ENCODE measurements at regions not wholly inside any gene's neighbourhood (a gene's known extent, or its start where the extent isn't known, plus 50 kb on each side); places are given as distances from the start of the nearest gene placed in this dataset.

DNA sequence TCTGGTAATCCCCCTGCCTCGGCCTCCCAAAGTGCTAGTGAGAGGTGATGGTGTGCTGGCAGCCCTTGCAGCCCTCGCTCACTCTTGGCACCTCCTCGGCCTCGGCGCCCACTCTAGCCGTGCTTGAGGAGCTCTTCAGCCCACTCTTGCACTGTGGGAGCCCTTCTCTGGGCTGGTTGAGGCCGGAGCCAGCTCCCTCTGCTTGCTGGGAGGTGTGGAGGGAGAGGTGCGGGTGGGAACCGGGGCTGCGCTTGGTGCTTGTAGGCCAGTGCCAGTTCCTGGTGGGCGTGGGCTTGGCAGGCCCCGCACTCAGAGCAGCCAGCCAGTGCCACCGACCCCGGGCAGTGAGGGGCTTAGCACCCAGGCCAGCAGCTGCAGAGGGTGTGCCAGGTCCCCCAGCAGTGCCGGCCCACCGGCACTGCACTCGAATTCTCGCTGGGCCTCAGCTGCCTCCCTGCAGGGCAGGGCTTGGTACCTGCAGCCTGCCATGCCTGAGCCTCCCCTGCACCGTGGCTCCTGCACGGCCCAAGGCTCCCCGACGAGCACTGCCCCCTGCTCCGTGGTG is 189.0 kb upstream of the ASCC3 start:
- DNase-seq (ENCODE audit: low spot score), result no peak
- TF ChIP-seq, protein P1, sequence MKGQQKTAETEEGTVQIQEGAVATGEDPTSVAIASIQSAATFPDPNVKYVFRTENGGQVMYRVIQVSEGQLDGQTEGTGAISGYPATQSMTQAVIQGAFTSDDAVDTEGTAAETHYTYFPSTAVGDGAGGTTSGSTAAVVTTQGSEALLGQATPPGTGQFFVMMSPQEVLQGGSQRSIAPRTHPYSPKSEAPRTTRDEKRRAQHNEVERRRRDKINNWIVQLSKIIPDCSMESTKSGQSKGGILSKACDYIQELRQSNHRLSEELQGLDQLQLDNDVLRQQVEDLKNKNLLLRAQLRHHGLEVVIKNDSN (CRISPR knock-in tag; IDR thresholded peaks at IDR 0.05), result no peak
- no peak for TF ChIP-seq GTF2I (CRISPR knock-in tag; conservative IDR thresholded peaks at IDR 0.05)
- TF ChIP-seq, protein P2, sequence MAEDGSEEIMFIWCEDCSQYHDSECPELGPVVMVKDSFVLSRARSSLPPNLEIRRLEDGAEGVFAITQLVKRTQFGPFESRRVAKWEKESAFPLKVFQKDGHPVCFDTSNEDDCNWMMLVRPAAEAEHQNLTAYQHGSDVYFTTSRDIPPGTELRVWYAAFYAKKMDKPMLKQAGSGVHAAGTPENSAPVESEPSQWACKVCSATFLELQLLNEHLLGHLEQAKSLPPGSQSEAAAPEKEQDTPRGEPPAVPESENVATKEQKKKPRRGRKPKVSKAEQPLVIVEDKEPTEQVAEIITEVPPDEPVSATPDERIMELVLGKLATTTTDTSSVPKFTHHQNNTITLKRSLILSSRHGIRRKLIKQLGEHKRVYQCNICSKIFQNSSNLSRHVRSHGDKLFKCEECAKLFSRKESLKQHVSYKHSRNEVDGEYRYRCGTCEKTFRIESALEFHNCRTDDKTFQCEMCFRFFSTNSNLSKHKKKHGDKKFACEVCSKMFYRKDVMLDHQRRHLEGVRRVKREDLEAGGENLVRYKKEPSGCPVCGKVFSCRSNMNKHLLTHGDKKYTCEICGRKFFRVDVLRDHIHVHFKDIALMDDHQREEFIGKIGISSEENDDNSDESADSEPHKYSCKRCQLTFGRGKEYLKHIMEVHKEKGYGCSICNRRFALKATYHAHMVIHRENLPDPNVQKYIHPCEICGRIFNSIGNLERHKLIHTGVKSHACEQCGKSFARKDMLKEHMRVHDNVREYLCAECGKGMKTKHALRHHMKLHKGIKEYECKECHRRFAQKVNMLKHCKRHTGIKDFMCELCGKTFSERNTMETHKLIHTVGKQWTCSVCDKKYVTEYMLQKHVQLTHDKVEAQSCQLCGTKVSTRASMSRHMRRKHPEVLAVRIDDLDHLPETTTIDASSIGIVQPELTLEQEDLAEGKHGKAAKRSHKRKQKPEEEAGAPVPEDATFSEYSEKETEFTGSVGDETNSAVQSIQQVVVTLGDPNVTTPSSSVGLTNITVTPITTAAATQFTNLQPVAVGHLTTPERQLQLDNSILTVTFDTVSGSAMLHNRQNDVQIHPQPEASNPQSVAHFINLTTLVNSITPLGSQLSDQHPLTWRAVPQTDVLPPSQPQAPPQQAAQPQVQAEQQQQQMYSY (CRISPR knock-in tag; IDR thresholded peaks at IDR 0.05), result no peak
- TF ChIP-seq FOXK1 (CRISPR knock-in tag; IDR thresholded peaks at IDR 0.05), result no peak
- no peak for TF ChIP-seq ZNF423 (CRISPR knock-in tag; IDR thresholded peaks at IDR 0.05)
- TF ChIP-seq RELA (CRISPR knock-in tag; IDR thresholded peaks at IDR 0.05; ENCODE audit: borderline replicate concordance), result no peak
- TF ChIP-seq, protein P3, sequence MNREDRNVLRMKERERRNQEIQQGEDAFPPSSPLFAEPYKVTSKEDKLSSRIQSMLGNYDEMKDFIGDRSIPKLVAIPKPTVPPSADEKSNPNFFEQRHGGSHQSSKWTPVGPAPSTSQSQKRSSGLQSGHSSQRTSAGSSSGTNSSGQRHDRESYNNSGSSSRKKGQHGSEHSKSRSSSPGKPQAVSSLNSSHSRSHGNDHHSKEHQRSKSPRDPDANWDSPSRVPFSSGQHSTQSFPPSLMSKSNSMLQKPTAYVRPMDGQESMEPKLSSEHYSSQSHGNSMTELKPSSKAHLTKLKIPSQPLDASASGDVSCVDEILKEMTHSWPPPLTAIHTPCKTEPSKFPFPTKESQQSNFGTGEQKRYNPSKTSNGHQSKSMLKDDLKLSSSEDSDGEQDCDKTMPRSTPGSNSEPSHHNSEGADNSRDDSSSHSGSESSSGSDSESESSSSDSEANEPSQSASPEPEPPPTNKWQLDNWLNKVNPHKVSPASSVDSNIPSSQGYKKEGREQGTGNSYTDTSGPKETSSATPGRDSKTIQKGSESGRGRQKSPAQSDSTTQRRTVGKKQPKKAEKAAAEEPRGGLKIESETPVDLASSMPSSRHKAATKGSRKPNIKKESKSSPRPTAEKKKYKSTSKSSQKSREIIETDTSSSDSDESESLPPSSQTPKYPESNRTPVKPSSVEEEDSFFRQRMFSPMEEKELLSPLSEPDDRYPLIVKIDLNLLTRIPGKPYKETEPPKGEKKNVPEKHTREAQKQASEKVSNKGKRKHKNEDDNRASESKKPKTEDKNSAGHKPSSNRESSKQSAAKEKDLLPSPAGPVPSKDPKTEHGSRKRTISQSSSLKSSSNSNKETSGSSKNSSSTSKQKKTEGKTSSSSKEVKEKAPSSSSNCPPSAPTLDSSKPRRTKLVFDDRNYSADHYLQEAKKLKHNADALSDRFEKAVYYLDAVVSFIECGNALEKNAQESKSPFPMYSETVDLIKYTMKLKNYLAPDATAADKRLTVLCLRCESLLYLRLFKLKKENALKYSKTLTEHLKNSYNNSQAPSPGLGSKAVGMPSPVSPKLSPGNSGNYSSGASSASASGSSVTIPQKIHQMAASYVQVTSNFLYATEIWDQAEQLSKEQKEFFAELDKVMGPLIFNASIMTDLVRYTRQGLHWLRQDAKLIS (CRISPR knock-in tag; IDR thresholded peaks at IDR 0.05; ENCODE audit: borderline replicate concordance), result no peak
- no peak for TF ChIP-seq ZNF121 (CRISPR knock-in tag; IDR thresholded peaks at IDR 0.05)
- no peak for TF ChIP-seq KAT7 (CRISPR knock-in tag; IDR thresholded peaks at IDR 0.05; ENCODE audit: borderline replicate concordance)
- no peak for TF ChIP-seq ELF4 (CRISPR knock-in tag; IDR thresholded peaks at IDR 0.05; ENCODE audit: low read depth)
- TF ChIP-seq NR3C1 (CRISPR knock-in tag; conservative IDR thresholded peaks at IDR 0.05; ENCODE audit: low read depth), result no peak
- no peak for TF ChIP-seq EMX1 (CRISPR knock-in tag; IDR thresholded peaks at IDR 0.05)
- TF ChIP-seq, protein P4, sequence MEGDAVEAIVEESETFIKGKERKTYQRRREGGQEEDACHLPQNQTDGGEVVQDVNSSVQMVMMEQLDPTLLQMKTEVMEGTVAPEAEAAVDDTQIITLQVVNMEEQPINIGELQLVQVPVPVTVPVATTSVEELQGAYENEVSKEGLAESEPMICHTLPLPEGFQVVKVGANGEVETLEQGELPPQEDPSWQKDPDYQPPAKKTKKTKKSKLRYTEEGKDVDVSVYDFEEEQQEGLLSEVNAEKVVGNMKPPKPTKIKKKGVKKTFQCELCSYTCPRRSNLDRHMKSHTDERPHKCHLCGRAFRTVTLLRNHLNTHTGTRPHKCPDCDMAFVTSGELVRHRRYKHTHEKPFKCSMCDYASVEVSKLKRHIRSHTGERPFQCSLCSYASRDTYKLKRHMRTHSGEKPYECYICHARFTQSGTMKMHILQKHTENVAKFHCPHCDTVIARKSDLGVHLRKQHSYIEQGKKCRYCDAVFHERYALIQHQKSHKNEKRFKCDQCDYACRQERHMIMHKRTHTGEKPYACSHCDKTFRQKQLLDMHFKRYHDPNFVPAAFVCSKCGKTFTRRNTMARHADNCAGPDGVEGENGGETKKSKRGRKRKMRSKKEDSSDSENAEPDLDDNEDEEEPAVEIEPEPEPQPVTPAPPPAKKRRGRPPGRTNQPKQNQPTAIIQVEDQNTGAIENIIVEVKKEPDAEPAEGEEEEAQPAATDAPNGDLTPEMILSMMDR (IDR thresholded peaks at IDR 0.05), result no peak
- TF ChIP-seq, protein P5, sequence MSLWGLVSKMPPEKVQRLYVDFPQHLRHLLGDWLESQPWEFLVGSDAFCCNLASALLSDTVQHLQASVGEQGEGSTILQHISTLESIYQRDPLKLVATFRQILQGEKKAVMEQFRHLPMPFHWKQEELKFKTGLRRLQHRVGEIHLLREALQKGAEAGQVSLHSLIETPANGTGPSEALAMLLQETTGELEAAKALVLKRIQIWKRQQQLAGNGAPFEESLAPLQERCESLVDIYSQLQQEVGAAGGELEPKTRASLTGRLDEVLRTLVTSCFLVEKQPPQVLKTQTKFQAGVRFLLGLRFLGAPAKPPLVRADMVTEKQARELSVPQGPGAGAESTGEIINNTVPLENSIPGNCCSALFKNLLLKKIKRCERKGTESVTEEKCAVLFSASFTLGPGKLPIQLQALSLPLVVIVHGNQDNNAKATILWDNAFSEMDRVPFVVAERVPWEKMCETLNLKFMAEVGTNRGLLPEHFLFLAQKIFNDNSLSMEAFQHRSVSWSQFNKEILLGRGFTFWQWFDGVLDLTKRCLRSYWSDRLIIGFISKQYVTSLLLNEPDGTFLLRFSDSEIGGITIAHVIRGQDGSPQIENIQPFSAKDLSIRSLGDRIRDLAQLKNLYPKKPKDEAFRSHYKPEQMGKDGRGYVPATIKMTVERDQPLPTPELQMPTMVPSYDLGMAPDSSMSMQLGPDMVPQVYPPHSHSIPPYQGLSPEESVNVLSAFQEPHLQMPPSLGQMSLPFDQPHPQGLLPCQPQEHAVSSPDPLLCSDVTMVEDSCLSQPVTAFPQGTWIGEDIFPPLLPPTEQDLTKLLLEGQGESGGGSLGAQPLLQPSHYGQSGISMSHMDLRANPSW (CRISPR knock-in tag; conservative IDR thresholded peaks at IDR 0.05; ENCODE audit: low read depth), result no peak
- Mint-ChIP-seq H3K4me3 (no peak overlapping the region), H3K27me3 (ENCODE audit: low read depth) (no peaks in the 10 kb centered on the region), H3K36me3 (peaks cover 24% of the 10 kb centered on the region), H3K9me3 (peaks cover 35% of the 10 kb centered on the region), H3K27ac (no peak overlapping the region), H3K4me1 (no peaks in the 10 kb centered on the region)
- ATAC-seq, result no peak
- POLR2A ChIA-PET, result no interaction called here
- CTCF ChIA-PET, result no interaction called here

All from WTC11 (cell line).